ENCODE measurements at regions not wholly inside any gene's neighbourhood (a gene's known extent, or its start where the extent isn't known, plus 50 kb on each side); places are given as distances from the start of the nearest gene placed in this dataset.
A peak's percentile ranks its signal among the peaks of the same experiment; 100 is the strongest.
"Not testable (repeated sequence)": the region's sequence is repeated elsewhere in the genome, so short reads cannot be mapped to it uniquely, and the experiment has no call there.

DNA sequence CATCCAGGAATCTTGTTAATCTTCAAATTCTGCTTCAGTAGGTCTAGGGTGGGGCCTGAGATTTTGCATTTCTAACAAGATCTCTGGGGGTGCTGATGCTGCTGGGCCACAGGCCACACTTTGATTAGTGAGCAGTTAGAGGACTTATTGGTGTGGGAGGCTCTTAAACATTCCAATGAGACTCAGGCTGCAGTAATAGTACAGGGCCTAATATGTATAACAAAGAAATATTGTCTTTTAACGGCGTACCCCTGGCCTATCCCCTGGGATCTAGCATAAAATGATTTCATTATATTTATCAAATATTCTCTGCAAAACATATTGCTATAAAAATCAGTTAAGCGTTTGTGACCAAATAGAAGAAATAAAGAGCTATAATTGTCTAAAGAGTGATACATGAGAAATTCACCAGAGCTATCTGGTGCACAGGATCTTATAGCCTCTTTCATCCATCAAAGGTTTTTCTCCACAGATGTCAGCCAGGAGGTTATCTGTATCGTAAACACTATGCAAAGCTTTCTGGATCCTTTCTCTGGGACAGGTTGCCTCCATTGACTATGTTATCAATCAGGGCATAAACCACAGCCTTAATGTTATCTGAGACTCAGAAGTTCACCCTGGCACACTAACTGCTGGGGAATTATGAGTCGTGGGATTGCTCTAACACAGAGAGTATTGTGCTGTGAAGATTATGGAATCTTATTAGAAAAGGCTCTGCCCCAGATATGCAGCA lies 488.5 kb upstream of the MAP3K7 start:
- no peak for DNase-seq

- DNase-seq = no peak
These were observed 476.5 kb upstream of the MAP3K7 start for GRCh38 chr6:91063362-91063761.

DNA sequence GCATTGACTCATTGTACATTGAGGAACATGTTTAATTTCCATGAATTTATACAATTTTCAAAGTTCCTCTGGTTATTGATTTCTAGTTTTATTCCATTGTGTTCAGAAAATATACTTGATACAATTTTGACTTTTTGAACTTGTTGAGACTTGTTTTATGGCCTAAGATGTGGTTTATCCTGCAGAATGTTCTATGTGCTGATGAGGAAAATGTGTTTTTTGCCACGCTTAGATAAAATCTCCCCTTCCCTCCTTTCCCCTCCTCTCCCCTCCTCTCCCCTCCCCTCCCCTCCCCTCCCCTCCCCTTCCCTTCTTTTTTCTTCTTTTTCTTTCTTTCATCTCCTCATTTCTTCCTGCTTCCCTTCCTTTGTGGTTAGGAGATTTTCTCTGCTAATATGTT lies 470.8 kb upstream of the MAP3K7 start:
- no peak for DNase-seq

- no peak for DNase-seq
These were observed 469.1 kb upstream of the MAP3K7 start for GRCh38 chr6:91055959-91056358.

- not testable (repeated sequence) for DNase-seq
These were observed 465.9 kb upstream of the MAP3K7 start for GRCh38 chr6:91052473-91053450.

GRCh38 chr6:91045161-91045560 lies 458.3 kb upstream of the MAP3K7 start:
- peak; percentile 5 for DNase-seq

DNA sequence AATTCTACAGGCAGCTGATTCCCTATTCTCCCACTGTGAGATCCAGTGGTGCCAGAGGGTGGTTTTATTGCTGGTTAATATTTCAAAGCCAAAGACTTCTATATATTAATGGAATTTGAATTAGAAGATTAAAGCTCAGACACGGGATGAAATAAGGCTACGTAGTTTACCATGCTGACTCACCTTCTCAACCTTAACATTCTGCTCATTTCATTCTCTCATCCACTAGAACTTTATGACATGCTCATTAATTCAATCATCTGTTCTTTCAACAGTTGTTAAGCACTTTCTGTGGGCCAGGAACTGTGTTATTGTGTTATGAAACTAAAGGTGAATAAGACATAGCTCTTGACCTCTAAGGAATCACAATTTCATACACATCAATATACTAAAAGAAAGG lies 456.9 kb upstream of the MAP3K7 start:
- DNase-seq = no peak

DNA sequence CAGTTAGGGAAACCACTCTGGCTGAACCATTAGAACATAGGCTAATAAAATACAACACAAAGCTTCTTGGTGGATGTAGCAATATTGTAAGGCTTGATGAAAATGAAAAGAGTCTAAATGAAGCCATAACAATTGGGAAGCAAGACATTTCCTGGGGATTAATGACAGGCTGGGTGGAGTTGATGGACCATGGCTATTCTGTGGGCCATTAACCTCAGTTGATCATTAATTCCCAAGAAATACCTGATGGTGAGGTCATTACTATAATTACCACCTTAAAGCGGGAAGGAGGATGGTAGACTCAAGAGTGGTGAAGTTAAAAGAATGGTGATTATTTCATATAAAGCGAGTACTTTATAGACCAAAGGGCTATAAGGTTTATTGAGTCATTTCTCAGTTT lies 455.8 kb upstream of the MAP3K7 start:
- no peak for DNase-seq

GRCh38 chr6:91033964-91034363 lies 447.1 kb upstream of the MAP3K7 start:
- no peak for DNase-seq

GRCh38 chr6:91031581-91031980 lies 444.7 kb upstream of the MAP3K7 start:
- DNase-seq = no peak

- DNase-seq = no peak
These were observed 442.3 kb upstream of the MAP3K7 start for GRCh38 chr6:91029211-91029610.

- DNase-seq = no peak
These were observed 436.7 kb upstream of the MAP3K7 start for GRCh38 chr6:91023529-91023928.

DNA sequence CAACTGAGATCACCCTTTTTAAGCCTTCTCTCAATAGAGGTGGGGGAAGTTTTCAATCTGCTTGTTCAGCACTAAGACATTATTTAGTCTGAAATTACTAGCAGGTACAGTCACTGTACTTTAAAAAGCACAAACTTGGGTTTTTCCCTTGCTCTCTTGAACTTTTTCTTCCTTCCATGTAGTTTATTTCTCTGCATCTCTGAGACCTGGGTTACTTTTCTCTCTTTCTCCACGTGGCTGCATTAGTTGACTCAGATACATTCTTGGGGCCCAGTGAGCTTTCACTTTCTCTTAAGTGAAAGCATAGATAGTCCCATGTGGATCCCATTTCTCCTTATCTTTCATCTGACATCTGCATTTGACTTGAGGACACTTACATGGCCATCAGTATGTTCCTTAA lies 433.9 kb upstream of the MAP3K7 start:
- DNase-seq = no peak

DNA sequence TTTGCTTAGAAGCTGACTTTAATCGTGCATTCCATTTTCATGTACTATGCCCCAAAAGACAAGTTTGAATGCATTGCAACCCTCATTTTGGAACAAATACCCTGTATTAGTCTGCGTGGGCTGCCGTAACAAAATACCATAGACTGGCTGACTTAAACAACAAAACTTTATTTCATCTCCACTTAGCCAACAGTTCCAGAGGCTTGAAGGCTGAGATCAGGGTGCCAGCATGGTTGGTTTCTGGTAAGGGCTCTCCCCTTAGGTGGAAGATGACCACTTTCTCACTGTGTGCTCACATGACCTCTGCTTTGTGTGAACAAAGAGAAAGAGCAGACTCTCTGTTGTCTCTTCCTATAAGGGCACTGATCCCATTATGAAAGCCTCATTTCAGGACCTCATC lies 431.7 kb upstream of the MAP3K7 start:
- no peak for DNase-seq

DNA sequence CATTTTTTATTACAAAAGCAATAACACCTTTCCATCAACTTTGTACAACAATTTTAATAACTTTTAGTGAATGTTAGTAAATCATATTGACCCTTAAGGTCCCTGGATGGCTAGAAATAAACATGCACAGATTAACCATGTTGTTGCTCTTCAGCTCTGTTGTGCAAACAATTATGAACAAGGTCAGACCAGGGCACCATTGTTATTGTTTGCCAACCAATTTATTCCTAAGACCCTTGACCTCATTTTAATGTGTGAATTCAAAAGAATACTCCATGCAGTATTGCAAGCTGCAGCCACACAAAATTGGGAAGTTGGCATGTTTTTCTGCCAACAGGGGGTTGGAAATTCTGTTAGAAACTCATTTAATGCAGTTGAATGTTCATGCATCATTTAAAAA lies 426.6 kb upstream of the MAP3K7 start:
- DNase-seq = no peak

GRCh38 chr6:90997076-90997475 lies 410.2 kb upstream of the MAP3K7 start:
- no peak for DNase-seq

DNA sequence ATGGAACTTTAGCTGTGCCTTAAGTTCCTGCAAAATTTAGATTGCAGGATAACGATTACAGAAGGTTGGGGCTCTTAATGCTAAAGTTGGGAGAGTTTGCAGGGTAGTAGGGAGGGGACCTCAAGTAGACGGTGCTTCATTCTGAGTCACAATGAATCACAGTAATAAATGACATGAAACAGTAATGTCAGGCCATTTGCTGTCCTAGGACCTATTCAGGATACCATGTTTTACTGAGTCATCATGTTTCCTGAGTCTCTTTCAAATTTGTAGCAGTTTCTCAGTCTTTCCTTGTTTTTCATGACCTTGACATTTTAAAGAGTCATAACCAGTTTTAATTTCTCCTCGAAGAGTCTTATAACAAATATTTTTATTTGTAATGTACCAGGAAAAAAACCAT lies 406.9 kb upstream of the MAP3K7 start:
- no peak for DNase-seq

DNA sequence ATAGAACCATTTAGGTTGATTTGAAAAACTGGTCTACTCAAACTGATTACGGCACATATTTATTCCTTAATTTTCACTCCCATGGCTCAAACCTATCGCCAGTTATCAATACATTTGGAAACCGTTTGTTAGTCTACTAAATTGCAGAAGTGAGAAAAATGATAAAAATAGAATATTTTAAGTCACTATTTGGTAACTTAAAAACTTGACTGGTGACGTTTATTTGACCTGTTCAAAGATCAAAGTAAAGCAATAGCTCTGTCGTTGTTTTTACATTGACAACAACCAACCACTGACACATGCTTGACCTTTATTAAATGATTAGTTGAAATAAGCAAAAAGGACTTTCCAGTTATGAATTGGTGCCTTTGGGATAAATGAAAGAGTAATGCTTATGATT lies 402.9 kb upstream of the MAP3K7 start:
- no peak for DNase-seq

DNA sequence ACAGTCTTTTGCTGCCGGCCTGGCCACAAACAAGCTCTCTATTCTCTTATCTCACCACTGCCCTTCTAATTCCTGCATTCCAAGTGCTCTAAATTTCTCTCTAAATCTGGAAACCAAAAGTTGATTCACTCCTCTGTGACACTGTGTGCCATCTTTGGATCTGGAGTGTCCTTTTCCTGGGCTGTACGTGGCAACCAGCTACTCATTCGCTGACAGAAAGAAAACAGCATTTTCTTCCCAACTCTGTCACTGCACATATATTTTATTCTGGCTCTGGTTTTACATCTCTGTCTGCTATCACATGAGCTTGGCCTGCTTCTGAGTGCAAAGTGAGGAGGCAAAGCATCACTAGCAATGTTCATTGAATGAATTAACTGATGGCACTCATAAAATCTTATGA lies 397.2 kb upstream of the MAP3K7 start:
- no peak for DNase-seq

- no peak for DNase-seq
These were observed 396.6 kb upstream of the MAP3K7 start for GRCh38 chr6:90983462-90983861.

DNA sequence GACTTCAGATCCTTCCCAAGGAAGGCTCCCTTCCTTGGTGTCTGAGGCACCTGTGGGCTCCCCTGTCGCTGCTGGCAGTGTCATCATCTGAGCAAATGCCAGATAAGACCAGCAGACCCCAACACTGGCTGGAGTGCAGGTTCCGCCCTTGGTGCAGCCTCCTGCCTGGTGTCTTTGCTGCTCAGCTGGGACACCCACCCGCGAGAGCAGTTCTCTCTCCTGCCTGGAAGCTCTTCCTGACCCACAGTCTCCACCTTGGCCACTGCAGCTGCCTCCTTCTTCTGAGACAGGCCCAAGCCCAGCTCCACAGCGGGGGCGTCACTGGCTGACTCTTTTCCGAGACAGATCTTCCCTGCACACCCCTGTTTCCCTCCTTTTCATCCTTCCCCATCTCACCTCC lies 395.7 kb upstream of the MAP3K7 start:
- no peak for DNase-seq

DNA sequence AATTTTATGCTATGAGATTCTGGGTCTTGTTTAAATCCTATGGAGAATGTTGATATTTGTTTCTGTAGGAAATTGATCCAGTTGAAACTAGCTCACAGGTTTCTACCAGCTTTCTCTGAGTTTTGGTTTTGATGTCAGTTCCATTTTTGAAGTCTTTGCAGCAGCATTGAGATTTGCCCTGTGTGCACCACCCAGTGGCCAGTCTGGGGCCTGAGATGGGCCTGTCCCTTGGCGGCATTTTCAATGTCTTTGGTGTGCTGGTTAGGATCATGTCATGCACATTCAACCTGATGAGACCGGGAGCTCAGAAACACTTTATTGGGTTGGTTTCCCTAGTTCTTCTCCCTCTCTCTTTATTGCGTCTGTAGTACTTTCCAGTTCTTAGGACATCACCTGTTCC lies 395.2 kb upstream of the MAP3K7 start:
- no peak for DNase-seq

DNA sequence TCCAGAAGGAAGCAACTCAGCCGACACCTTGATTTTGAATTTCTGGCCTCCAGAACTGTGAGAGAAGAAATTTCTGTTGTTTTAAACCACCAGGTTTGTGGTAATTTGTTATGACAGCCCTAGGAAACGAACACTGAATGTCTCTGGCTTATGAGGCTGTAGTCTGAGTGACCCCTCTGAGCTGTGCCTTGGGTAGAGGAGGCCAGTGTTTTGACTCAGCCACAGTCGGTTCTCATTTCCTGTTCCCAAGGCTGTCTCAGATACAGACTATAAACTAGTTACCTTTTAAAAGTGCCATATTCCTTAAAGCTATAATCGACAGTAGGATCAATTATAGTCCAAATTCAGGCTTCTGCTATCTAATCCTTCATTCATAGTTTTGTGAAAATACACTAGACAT lies 391.2 kb upstream of the MAP3K7 start:
- no peak for DNase-seq

DNA sequence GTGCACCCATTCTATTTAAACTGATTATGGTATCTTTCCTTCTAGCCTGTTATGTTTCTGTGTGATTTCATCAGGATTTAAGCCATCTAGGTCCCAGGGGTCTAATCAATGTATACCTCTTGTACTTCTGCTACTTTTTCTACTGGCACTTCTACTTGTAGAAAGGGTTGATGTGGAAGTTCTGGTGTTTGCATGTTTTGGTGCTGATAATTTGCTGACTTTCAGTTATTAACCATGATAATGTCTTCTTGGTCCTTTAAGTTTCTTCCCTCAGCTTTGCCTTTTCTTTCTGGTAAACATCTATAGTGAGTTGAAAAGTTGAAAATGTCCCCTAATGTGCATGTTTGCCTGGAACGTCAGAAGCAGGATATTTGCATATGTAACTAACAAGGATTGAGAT lies 390.6 kb upstream of the MAP3K7 start:
- DNase-seq = no peak
